Neuronal stem cell (in vitro differentiated cells): ENCODE measurements at regions not wholly inside any gene's neighbourhood (a gene's known extent, or its start where the extent isn't known, plus 50 kb on each side); places are given as distances from the start of the nearest gene placed in this dataset.
A peak's percentile ranks its signal among the peaks of the same experiment; 100 is the strongest.
"Not testable (repeated sequence)": the region's sequence is repeated elsewhere in the genome, so short reads cannot be mapped to it uniquely, and the experiment has no call there.

Source experiments
- DNase-seq: peaks from one replicate; pipeline ENCODE4 v3.0.0-alpha.2; 2013; ENCODE audit warnings: low spot score
- H2AFZ ChIP-seq: one replicate; pipeline ENCODE4 v1.6.1; 2013; ENCODE audit warnings: mild to moderate bottlenecking, low read length, inconsistent platforms
- H2AK5ac ChIP-seq: 2 replicates; pipeline ENCODE4 v1.6.1; 2013; ENCODE audit warnings: low read depth, mild to moderate bottlenecking, inconsistent platforms, low read length, moderate library complexity, mixed read lengths
- H2BK120ac ChIP-seq: 2 replicates; pipeline ENCODE4 v1.6.1; 2013; ENCODE audit warnings: low read depth, mild to moderate bottlenecking, inconsistent platforms, low read length, moderate library complexity, mixed read lengths
- H2BK12ac ChIP-seq: one replicate; pipeline ENCODE4 v1.6.1; 2013; ENCODE audit warnings: low read length, inconsistent platforms
- H2BK15ac ChIP-seq: 2 replicates; pipeline ENCODE4 v1.6.1; 2013; ENCODE audit warnings: mild to moderate bottlenecking, low read length, inconsistent platforms, mixed read lengths
- H2BK5ac ChIP-seq: one replicate; pipeline ENCODE4 v1.6.1; 2013; ENCODE audit warnings: inconsistent platforms, mild to moderate bottlenecking, low read length, moderate library complexity
- H3K14ac ChIP-seq: one replicate; pipeline ENCODE4 v1.6.1; 2013; ENCODE audit warnings: low read length, inconsistent platforms
- H3K18ac ChIP-seq: 2 replicates; pipeline ENCODE4 v1.6.1; 2013; ENCODE audit warnings: low read length, inconsistent platforms
- H3K23ac ChIP-seq: 2 replicates; pipeline ENCODE4 v1.6.1; 2013; ENCODE audit warnings: low read depth, mild to moderate bottlenecking, mixed read lengths, low read length, inconsistent platforms; ENCODE audit not compliant: poor library complexity
- H3K27ac ChIP-seq: replicated peaks from 3 replicates; pipeline ENCODE4 v1.5.1; 2013; ENCODE audit warnings: low read length, inconsistent platforms
- H3K27me3 ChIP-seq, 3 experiments: 2 replicates each; pipeline ENCODE4 v1.6.1; 2013; ENCODE audit warnings: low read length in 3 of 3, mild to moderate bottlenecking in 2 of 3, inconsistent platforms in 1 of 3, low read depth in 1 of 3, mixed read lengths in 1 of 3, moderate library complexity in 1 of 3; ENCODE audit not compliant: control insufficient read depth in 3 of 3, insufficient read depth in 3 of 3
- H3K36me3 ChIP-seq, 2 donors: replicated peaks in 1 of 2; 2 replicates each; pipeline ENCODE4 v1.6.1; 2013; ENCODE audit warnings: low read length in 2 of 2; ENCODE audit not compliant: control insufficient read depth in 2 of 2, insufficient read depth in 2 of 2
- H3K4ac ChIP-seq: 2 replicates; pipeline ENCODE4 v1.6.1; 2013; ENCODE audit warnings: inconsistent platforms, mild to moderate bottlenecking, low read length, moderate library complexity
- H3K4me1 ChIP-seq, 2 donors: 1 replicate in 1 of 2; 2 replicates in 1 of 2; pipeline ENCODE4 v1.6.1; 2013; ENCODE audit warnings: low read length in 2 of 2, low read depth in 1 of 2; ENCODE audit not compliant: control insufficient read depth in 2 of 2, insufficient read depth in 1 of 2
- H3K4me2 ChIP-seq: one replicate; pipeline ENCODE4 v1.6.1; 2013; ENCODE audit warnings: mild to moderate bottlenecking, low read length, inconsistent platforms; ENCODE audit not compliant: insufficient read depth, poor library complexity, severe bottlenecking
- H3K4me3 ChIP-seq, 2 donors: 2 replicates each; pipeline ENCODE4 v1.5.1; 2013; ENCODE audit warnings: low read length in 2 of 2, mild to moderate bottlenecking in 2 of 2, inconsistent platforms in 1 of 2, moderate library complexity in 1 of 2
- H3K79me1 ChIP-seq: one replicate; pipeline ENCODE4 v1.6.1; 2013; ENCODE audit warnings: low read depth, mild to moderate bottlenecking, inconsistent platforms, low read length, moderate library complexity
- H3K9ac ChIP-seq: one replicate; pipeline ENCODE4 v1.6.1; 2013; ENCODE audit warnings: mild to moderate bottlenecking, low read depth, low read length, inconsistent platforms; ENCODE audit not compliant: poor library complexity
- H3K9me3 ChIP-seq, 2 donors: replicated peaks in 1 of 2; 2 replicates each; pipeline versions ENCODE3 to v1.6.1; 2013; ENCODE audit warnings: low read length in 2 of 2, mild to moderate bottlenecking in 2 of 2, inconsistent platforms in 1 of 2, low read depth in 1 of 2, mixed read lengths in 1 of 2, moderate library complexity in 1 of 2; ENCODE audit not compliant: control insufficient read depth in 2 of 2, insufficient read depth in 1 of 2
- H4K8ac ChIP-seq: one replicate; pipeline ENCODE4 v1.6.1; 2013; ENCODE audit warnings: low read depth, mild to moderate bottlenecking, inconsistent platforms, low read length, moderate library complexity
- H4K91ac ChIP-seq: one replicate; pipeline ENCODE4 v1.6.1; 2013; ENCODE audit warnings: low read length, low read depth, mild to moderate bottlenecking, inconsistent platforms; ENCODE audit not compliant: poor library complexity
- WGBS, 2 donors: extraction: QIAGEN DNeasy Blood & Tissue Kit; methylation state at CpG; one replicate each; pipeline ENCODE4 v1.1.7; 2013; ENCODE audit warnings: missing lambda C conversion rate in 2 of 2, mixed read lengths in 1 of 2; ENCODE audit not compliant: insufficient read length in 2 of 2, insufficient replicate concordance in 1 of 2; ENCODE audit errors: extremely low coverage in 2 of 2; 5-methylcytosine and 5-hydroxymethylcytosine counted together

DNA sequence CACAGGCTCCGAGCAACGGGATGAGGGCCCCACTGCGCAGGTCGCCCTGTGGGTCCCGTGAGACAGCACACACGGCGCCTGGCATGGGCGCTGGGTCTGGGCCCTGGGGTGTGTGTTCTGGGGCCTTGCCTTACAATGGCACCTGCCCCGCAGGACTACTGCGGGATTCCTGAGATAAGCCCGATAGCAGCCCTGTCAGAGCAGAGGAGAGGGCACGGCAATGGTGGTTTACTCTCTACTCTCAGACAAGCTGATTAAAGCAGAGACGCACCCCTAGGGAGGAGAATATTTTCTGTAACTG, 151.1 kb downstream of the NPIPB11 start:
- WGBS, 2 donors = no CpG with 5 or more reads among the region's 13 CpGs
- not testable (repeated sequence) for H2AFZ ChIP-seq, H3K4ac ChIP-seq, H3K4me2 ChIP-seq, H3K9me3 ChIP-seq, DNase-seq, H3K14ac ChIP-seq, H3K27ac ChIP-seq, H2BK12ac ChIP-seq, H2AK5ac ChIP-seq, H4K91ac ChIP-seq, H2BK5ac ChIP-seq, H3K27me3 ChIP-seq, H3K18ac ChIP-seq, H3K4me1 ChIP-seq, H3K9ac ChIP-seq, H2BK15ac ChIP-seq, H2BK120ac ChIP-seq, H3K4me3 ChIP-seq, H3K36me3 ChIP-seq, H4K8ac ChIP-seq, H3K23ac ChIP-seq, H3K79me1 ChIP-seq

DNA sequence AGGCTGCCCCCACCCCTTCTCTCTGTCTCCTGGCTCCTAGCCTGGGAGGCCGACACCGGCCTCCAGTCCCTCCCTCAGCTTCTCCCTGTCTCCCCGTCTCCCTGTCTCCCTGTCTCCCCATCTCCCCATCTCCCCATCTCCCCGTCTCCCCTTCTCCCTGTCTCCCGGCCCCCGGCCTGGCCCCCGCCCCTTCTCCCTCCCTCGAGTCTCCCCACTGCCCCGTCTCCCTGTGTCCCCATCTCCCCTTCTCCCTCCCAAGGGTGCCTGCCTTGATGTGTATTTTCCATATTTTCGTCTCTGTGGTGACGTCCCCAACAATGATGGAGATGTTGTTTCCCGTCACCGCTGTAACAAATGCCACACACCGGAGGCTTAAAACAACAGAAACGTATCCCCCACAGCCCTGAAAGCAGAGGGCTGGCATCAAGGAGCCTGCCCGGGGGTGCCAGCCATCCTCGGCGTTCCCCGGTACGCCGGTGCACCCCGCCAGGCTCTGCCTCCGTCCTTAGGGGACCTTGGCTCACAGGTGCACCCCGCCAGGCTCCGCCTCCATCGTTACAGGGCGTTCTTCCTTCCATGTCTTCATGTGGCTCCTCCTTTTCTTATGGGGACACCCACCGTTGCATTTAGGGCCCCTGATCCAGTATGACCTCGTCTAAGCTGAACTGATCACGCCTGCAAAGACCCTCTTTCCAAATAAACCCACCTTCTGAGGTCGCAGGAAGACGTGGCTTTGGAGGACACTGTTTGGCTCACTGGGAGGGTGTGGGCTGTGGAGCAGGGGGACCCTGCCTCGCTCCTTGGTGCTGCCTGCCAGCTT, 151.6 kb downstream of the NPIPB11 start:
- Histone ChIP-seq H3K4ac (no peak overlapping the region), H2BK120ac (no peak overlapping the region), H3K9me3 (peaks cover 2 to 3% of the 10 kb centered on the region in 2 donors), H3K18ac (peak overlapping the region; percentile 27), H2AFZ (no peak overlapping the region), H4K91ac (no peak overlapping the region), H3K4me2 (no peak overlapping the region), H3K9ac (no peak overlapping the region), H4K8ac (no peak overlapping the region), H3K27ac (no peak overlapping the region), H3K27me3 (no peaks in the 10 kb centered on the region), H3K14ac (no peak overlapping the region), H3K23ac (no peak overlapping the region), H2AK5ac (no peak overlapping the region), H3K4me3 (no peak overlapping the region), H2BK12ac (no peak overlapping the region), H3K4me1 (peaks cover 0 to 4% of the 10 kb centered on the region in 2 donors), H3K36me3 (no peaks in the 10 kb centered on the region), H2BK15ac (no peak overlapping the region), H3K79me1 (peaks cover 3% of the 10 kb centered on the region), H2BK5ac (no peak overlapping the region)
- DNase-seq = no peak
- WGBS, 2 donors = no CpG with 5 or more reads among the region's 33 CpGs

GRCh38 chr16:29253716-29254590, 152.6 kb downstream of the NPIPB11 start:
- not testable (repeated sequence) for H3K9ac ChIP-seq, H3K4me1 ChIP-seq, DNase-seq, H2AFZ ChIP-seq, H4K8ac ChIP-seq, H3K27ac ChIP-seq, H2BK120ac ChIP-seq, H3K9me3 ChIP-seq, H3K14ac ChIP-seq, H2BK12ac ChIP-seq, H2BK5ac ChIP-seq, H4K91ac ChIP-seq, H3K4ac ChIP-seq, H2AK5ac ChIP-seq, H3K23ac ChIP-seq, H3K36me3 ChIP-seq, H3K79me1 ChIP-seq, H3K4me3 ChIP-seq, H3K27me3 ChIP-seq, H3K4me2 ChIP-seq, H2BK15ac ChIP-seq
- H3K18ac ChIP-seq = peak overlapping the region; percentile 48
- WGBS, 2 donors = no CpG with 5 or more reads among the region's 35 CpGs

DNA sequence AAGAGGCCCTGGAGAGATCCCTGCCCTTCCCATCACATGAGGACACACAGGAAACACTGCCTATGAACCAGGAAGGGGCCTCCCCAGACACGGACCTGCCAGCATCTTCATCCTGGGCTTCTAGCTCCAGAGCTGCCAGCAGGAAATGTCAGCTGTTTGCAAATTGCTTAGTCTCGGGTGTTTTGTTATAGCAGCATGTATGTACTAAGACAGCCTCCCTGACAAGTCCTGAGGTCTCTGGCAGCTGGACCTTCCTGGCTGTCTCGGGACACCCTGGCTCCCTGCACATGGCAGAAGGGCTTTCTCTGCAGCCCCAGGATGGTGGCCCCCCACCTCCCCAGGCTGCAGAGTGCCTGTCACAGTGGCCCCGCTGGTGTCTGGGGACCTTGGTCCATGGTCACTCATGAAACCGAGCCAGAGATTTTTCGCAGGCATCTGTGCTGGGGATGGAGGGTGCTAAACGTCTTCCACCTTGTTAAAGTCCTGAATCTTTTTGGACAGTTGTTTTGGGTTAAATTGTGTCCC, 153.4 kb downstream of the NPIPB11 start:
- not testable (repeated sequence) for H3K18ac ChIP-seq, H2BK12ac ChIP-seq, H3K27ac ChIP-seq, H3K9me3 ChIP-seq, H4K8ac ChIP-seq, H3K9ac ChIP-seq, H4K91ac ChIP-seq, H2BK15ac ChIP-seq, H3K4ac ChIP-seq, H3K4me2 ChIP-seq, H3K23ac ChIP-seq, DNase-seq, H3K4me3 ChIP-seq, H3K79me1 ChIP-seq, H2BK120ac ChIP-seq, H3K4me1 ChIP-seq, H2BK5ac ChIP-seq, H2AK5ac ChIP-seq, H2AFZ ChIP-seq, H3K27me3 ChIP-seq, H3K36me3 ChIP-seq, H3K14ac ChIP-seq
- no CpG with 5 or more reads among the region's 7 CpGs for WGBS, 2 donors
